CD14-positive monocyte (primary cell): ENCODE measurements at regions not wholly inside any gene's neighbourhood (a gene's known extent, or its start where the extent isn't known, plus 50 kb on each side); places are given as distances from the start of the nearest gene placed in this dataset.
"Not testable (repeated sequence)": the region's sequence is repeated elsewhere in the genome, so short reads cannot be mapped to it uniquely, and the experiment has no call there.

ENCODE experiments used
- DNase-seq, 3 donors: peaks; one replicate each; pipeline ENCODE4 v3.0.0-alpha.2; 2011 to 2022
- H2AFZ ChIP-seq: 2 replicates; pipeline ENCODE4 v1.6.0; 2012; ENCODE audit warnings: mild to moderate bottlenecking, low read depth, low read length, inconsistent platforms; ENCODE audit not compliant: insufficient read depth, poor library complexity, severe bottlenecking
- H3K27ac ChIP-seq, 2 donors: 1 replicate in 1 of 2; 2 replicates in 1 of 2; pipeline ENCODE4 v1.5.1; 2012 to 2013; ENCODE audit warnings: low read length in 2 of 2, control low read depth in 1 of 2, inconsistent platforms in 1 of 2, low read depth in 1 of 2, mild to moderate bottlenecking in 1 of 2
- H3K27me3 ChIP-seq, 2 donors: one replicate each; pipeline versions ENCODE4 v1.6.0 to v1.6.1; 2011 to 2013; ENCODE audit warnings: low read length in 2 of 2; ENCODE audit not compliant: control insufficient read depth in 2 of 2, insufficient read depth in 2 of 2
- H3K36me3 ChIP-seq, 2 donors: replicated peaks in 1 of 2; 1 replicate in 1 of 2; 2 replicates in 1 of 2; pipeline versions ENCODE4 v1.5.1 to v1.6.1; 2012 to 2013; ENCODE audit warnings: low read length in 2 of 2, control low read depth in 1 of 2, inconsistent platforms in 1 of 2, mild to moderate bottlenecking in 1 of 2; ENCODE audit not compliant: insufficient read depth in 2 of 2, control insufficient read depth in 1 of 2
- H3K4me1 ChIP-seq, 2 donors: 1 replicate in 1 of 2; 2 replicates in 1 of 2; pipeline versions ENCODE4 v1.5.1 to v1.6.1; 2012 to 2013; ENCODE audit warnings: low read length in 2 of 2, control low read depth in 1 of 2, inconsistent platforms in 1 of 2, mild to moderate bottlenecking in 1 of 2, moderate library complexity in 1 of 2; ENCODE audit not compliant: insufficient read depth in 2 of 2, control insufficient read depth in 1 of 2
- H3K4me2 ChIP-seq: replicated peaks from 2 replicates; pipeline ENCODE3; 2012; ENCODE audit warnings: low read length, moderate library complexity, mild to moderate bottlenecking; ENCODE audit not compliant: poor library complexity, severe bottlenecking; ENCODE audit errors: extremely low read depth
- H3K4me3 ChIP-seq, 3 experiments: fragments of 200-600 bp in 1 of 3; sonication (generic) in 1 of 3; replicated peaks in 1 of 3; 1 replicate in 2 of 3; 2 replicates in 1 of 3; pipeline ENCODE4 v1.5.1; 2011 to 2013; ENCODE audit warnings: low read length in 3 of 3, mild to moderate bottlenecking in 3 of 3, control low read depth in 2 of 3, low read depth in 2 of 3, inconsistent platforms in 1 of 3, moderate library complexity in 1 of 3
- H3K79me2 ChIP-seq: 2 replicates; pipeline ENCODE4 v1.6.0; 2012; ENCODE audit warnings: mild to moderate bottlenecking, control low read depth, inconsistent platforms, low read length, moderate library complexity; ENCODE audit not compliant: insufficient read depth
- H3K9ac ChIP-seq: 2 replicates; pipeline ENCODE4 v1.6.0; 2017; ENCODE audit warnings: low read length, mild to moderate bottlenecking; ENCODE audit not compliant: insufficient read depth, poor library complexity, severe bottlenecking
- H3K9me3 ChIP-seq, 2 donors: replicated peaks in 1 of 2; 1 replicate in 1 of 2; 2 replicates in 1 of 2; pipeline versions ENCODE4 v1.5.1 to v1.6.1; 2012 to 2013; ENCODE audit warnings: low read length in 2 of 2, control low read depth in 1 of 2; ENCODE audit not compliant: control insufficient read depth in 1 of 2, insufficient read depth in 1 of 2
- H4K20me1 ChIP-seq: 2 replicates; pipeline ENCODE4 v1.6.0; 2012; ENCODE audit warnings: mild to moderate bottlenecking, low read length, control low read depth, moderate library complexity; ENCODE audit not compliant: insufficient read depth
- H3K27ac Mint-ChIP-seq, 7 donors: one replicate each; pipeline ENCODE4 v1.8.0; 2020; ENCODE audit warnings: mild to moderate bottlenecking in 7 of 7, mixed read lengths in 7 of 7, moderate library complexity in 6 of 7, inconsistent platforms in 2 of 7
- H3K27me3 Mint-ChIP-seq, 3 donors: one replicate each; pipeline ENCODE4 v1.8.0; 2021 to 2022; ENCODE audit warnings: low read depth in 3 of 3, mild to moderate bottlenecking in 3 of 3, mixed read lengths in 3 of 3, moderate library complexity in 3 of 3, inconsistent platforms in 1 of 3
- H3K36me3 Mint-ChIP-seq, 2 donors: one replicate each; pipeline ENCODE4 v1.8.0; 2020; ENCODE audit warnings: mixed read lengths in 2 of 2, inconsistent platforms in 1 of 2, mild to moderate bottlenecking in 1 of 2
- H3K4me1 Mint-ChIP-seq: one replicate; pipeline ENCODE4 v1.8.0; 2020; ENCODE audit warnings: mild to moderate bottlenecking, mixed read lengths
- H3K4me3 Mint-ChIP-seq, 2 donors: one replicate each; pipeline ENCODE4 v1.8.0; 2020; ENCODE audit warnings: mild to moderate bottlenecking in 2 of 2, mixed read lengths in 2 of 2, moderate library complexity in 1 of 2
- H3K9me3 Mint-ChIP-seq, 7 donors: one replicate each; pipeline ENCODE4 v1.8.0; 2020 to 2022; ENCODE audit warnings: mixed read lengths in 7 of 7, mild to moderate bottlenecking in 6 of 7, moderate library complexity in 6 of 7, inconsistent platforms in 2 of 7
- CTCF ChIP-seq: fragments of 200-600 bp; IDR thresholded peaks from one replicate; pipeline ENCODE4 v1.8.0; 2022; ENCODE audit warnings: antibody characterized with exemption, mild to moderate bottlenecking
- WGBS: methylation state at CpG from one replicate; pipeline ENCODE4 v1.1.5; 2013; ENCODE audit warnings: missing lambda C conversion rate; ENCODE audit not compliant: insufficient coverage; 5-methylcytosine and 5-hydroxymethylcytosine counted together
- intact Hi-C, 2 donors: fragments of 100-400 bp; cut with micrococcal nuclease; formaldehyde crosslinking; loops; one replicate each; pipeline versions ENCODE4 v1.15.0 to v1.15.1; 2023

- WGBS = 100% methylated on average over 5 of the region's 6 CpGs
- no peaks in the 10 kb centered on the region for H3K36me3 ChIP-seq
- H3K4me3 ChIP-seq = no peak overlapping the region
- H3K4me2 ChIP-seq = no peak overlapping the region
- H3K27me3 ChIP-seq = no peaks in the 10 kb centered on the region
- Mint-ChIP-seq H3K4me3 (no peak overlapping the region), H3K27ac (no peak overlapping the region), H3K27me3 (no peaks in the 10 kb centered on the region), H3K9me3 (peaks cover 0 to 13% (median 3%) of the 10 kb centered on the region in 7 donors), H3K36me3 (no peaks in the 10 kb centered on the region), H3K4me1 (no peaks in the 10 kb centered on the region)
- no peak for DNase-seq
- no peak overlapping the region for H3K9ac ChIP-seq
- H3K9me3 ChIP-seq = peaks cover 6 to 21% of the 10 kb centered on the region in 2 donors
- H4K20me1 ChIP-seq = no peaks in the 10 kb centered on the region
- no peak overlapping the region for H3K27ac ChIP-seq
- no peaks in the 10 kb centered on the region for H3K4me1 ChIP-seq
- no peaks in the 10 kb centered on the region for H3K79me2 ChIP-seq
- TF ChIP-seq CTCF = no peak
- intact Hi-C loops = no loop called here
- H2AFZ ChIP-seq = no peak overlapping the region
These were observed 372.7 kb downstream of the CBLN4 start for GRCh38 chr20:55632592-55632991.

GRCh38 chr20:55629143-55629542 lies 376.2 kb downstream of the CBLN4 start:
- H3K27me3 ChIP-seq, H2AFZ ChIP-seq, H3K36me3 Mint-ChIP-seq, H3K4me2 ChIP-seq, DNase-seq, H3K27ac Mint-ChIP-seq, H3K27me3 Mint-ChIP-seq, H3K27ac ChIP-seq, H3K79me2 ChIP-seq, H3K4me1 ChIP-seq, H4K20me1 ChIP-seq, H3K36me3 ChIP-seq, H3K9ac ChIP-seq, intact Hi-C loops, H3K4me1 Mint-ChIP-seq, H3K4me3 Mint-ChIP-seq, H3K4me3 ChIP-seq: not testable (repeated sequence)
- WGBS = no CpG with 5 or more reads among the region's 4 CpGs
- H3K9me3 ChIP-seq = peaks cover 13 to 21% of the 10 kb centered on the region in 2 donors
- peaks cover 0 to 18% (median 4%) of the 10 kb centered on the region in 7 donors for H3K9me3 Mint-ChIP-seq
